NCI-H2196 treated with DMSO at 0.1 percent for 48 hours (cell line): ENCODE measurements at regions not wholly inside any gene's neighbourhood (a gene's known extent, or its start where the extent isn't known, plus 50 kb on each side); places are given as distances from the start of the nearest gene placed in this dataset.
A peak's percentile ranks its signal among the peaks of the same experiment; 100 is the strongest.

ENCODE experiments used
- DNase-seq: peaks from one replicate; lab custom pipeline; 2025; ENCODE audit not compliant: unreplicated experiment; lab: John Stamatoyannopoulos, UW

DNA sequence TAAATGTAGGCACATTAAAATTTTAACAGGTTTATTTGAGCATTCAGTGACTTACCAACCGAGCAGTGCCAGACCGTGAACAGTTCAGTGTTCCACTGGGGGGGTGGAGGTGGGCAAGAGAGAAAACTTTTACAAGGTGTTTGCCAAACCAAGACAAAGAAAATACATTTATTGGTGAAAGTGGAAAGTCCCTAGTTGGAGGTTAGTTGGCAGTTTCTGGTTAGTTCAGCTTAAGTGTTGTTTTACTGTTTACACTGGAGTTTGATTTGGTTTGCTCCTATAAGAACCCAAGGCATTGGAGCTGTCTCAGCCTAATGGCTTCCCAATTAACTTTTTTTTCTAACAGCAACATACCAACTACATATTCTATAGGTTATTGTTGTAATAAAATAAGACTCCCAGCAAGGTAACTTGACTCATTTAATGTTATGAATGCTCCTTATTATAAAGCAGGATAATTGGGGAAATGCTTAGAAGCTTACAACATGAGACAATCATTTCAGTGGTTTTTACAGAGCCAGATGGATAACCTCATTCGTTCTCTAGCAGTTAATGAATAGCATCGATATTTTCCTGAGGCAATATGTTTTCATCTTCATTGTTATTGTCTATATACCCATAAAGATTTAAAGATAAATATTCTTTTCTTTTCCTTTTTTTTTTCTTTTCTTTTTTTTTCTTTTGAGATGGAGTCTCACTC, 115.8 kb downstream of the ETNK1 start:
- peak; percentile 40 for DNase-seq

DNA sequence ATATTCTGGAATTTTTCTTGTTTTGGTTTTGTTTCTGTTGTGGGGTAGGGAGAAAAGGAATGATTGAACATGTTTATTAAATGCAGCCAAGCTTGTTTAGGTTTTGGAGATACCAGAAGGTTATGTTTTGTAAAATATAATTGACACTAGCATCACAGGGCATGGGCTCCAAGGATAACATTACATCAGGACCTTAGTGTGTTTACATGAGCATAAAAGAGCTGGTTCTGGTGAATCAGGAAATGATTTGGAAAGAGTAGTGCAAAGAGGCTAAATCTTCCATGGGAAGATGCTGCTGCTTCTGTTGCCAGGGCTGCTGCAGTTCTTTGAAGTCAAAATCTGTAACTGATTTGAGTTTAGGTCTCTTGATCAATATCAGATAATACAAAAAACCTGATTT, 118.7 kb downstream of the ETNK1 start:
- no peak for DNase-seq

DNA sequence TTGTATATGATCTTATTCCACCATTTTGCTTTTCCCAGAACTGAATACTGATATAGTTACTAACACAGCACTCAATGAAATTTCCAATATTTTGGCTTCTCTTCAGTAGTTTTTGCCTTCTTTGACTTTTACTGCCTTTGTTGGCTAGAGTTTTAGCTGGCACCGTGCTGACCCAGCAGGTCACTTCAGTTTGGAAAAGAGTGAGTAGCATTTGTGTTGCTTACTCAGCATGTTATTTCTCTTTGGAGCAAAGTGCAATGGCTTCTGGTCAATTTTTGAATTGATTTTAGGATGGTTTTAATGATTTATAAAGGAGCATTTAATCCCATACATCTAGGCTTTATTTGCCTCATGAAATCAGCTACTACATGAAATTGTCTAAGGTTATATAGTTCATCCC, 119.2 kb downstream of the ETNK1 start:
- DNase-seq, result no peak

DNA sequence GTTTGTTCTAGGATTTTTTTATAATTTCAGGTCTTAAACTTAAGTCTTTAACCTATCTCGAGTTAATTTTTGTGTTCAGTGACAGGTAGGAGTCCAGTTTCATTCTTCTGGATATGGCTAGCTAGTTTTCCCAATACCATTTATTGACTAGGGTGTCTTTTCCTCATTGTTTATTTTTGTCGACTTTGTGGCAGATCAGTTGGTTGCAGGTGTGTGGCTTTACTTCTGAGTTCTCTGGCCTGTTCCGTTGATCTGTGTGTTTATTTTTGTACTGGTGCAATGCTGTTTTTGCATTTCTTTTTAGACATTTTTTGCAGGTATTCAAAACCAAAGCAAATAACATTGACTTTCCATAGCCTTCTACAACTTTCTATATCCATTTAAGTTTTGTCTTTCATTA, 121.7 kb downstream of the ETNK1 start:
- DNase-seq, result no peak

DNA sequence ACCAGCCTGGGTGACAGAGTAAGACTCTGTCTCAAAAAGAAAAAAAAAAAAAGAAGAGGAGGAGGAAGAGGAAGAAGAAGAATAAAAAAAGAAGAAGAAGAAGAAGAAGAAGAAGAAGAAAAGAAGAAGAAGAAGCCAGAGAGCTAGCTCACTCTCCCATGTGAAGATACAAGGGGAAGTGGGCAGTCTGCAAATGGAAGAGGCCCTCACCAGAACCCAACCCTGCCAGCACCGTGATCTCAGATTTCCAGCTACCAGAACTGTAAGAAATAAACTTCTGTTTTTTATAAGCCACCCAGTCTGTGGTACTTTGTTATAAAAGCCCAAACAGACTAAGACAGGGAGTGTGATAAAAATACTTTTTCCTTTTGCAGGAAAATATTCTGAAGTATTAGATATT, 130.7 kb downstream of the ETNK1 start:
- no peak for DNase-seq

DNA sequence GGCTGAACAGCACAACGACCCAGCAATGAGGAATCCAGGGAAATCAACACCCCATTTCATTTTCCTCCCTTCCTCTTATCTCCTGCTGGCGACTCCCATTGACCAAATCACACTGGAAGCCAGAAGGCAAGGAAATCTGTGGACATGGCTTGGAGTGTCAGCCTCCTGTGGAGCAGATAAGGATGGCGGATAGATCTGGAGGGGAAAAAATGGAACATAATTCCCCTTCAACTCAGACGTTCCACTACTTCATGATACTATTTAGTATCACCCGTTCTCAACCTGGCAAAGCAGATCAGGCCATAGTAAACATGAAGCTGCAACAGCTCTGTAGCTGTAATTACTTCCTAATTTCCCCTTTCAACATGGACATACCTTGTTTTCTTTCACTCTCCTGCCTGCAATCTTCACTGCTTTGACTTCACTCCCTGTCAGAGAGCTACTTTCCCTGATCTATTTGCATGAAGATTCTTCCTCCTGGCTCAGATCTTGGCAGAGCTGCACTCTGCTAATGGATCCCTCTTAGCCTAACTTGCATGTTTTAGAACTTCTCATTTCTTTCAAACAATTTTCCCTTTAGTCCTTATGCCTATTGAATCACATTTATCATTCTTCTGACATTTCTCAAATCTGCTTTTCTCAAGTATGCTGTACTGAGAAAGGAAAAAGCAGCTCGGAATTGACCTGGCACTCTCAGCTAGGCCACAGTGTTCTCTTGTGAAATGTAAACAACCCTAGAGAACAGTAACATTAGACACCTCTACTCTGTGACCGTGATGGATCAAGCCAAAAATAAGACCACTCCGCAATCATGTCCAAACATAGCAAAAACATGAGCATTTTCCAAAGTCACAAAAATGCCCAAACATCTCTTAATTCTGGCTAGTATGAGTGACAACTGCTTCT, 135.1 kb downstream of the ETNK1 start:
- no peak for DNase-seq

DNA sequence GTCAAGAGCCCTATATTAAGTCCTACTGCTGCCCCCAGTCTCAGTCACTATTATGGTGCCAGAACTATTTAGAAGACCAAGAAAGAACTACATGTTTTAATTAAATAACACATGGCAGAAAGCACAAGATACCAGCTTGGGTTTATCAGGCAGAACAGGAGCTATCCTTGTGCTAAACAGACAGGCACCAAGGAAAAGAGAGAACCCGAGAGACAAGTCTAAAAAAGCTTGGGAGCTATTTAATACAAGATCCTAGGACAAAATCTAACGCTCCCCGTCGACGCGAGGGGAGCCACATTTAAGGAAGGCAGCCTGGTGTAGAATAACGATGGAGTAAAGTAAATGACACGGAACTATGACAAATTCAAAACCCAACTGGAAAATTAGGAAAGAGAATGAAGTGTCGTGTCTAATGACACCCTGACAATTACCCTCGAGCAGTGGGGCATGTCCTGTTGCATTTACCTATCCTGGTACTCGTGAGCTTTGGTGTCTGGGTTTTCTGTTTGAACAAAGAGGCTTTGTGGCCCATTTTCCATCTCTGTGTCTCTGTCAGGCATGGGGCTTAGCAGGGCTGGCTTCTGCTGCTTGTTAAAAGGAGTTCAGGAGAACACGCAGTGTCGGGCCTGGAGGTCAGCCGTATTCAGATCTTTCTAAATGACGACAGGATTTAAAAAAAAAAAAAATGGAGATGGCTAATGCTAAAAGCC, 140.6 kb downstream of the ETNK1 start:
- no peak for DNase-seq

DNA sequence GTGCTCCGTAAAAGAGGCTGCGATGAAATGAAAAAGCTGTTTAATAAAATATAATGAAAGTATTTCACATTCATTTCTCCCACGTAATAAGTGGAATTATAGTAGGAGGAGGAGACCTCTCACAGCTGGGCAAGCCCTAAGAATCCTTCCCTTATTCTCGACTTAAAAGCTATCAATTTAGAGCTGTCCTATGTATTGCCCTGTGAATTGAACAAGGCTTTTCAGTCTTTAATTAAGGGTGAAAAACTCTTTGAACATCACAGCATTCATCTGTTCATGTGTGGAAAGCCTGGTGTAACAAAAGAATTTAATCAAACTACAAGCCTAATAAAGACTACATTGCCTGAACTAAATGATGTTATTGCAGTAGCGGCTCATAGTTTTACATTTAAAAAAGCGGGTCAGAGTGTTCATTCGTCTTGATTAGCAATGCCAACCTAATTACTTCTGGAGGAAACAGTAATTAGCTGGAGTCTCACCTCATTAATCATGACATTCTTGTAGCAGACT, 142.0 kb downstream of the ETNK1 start:
- DNase-seq, result no peak

DNA sequence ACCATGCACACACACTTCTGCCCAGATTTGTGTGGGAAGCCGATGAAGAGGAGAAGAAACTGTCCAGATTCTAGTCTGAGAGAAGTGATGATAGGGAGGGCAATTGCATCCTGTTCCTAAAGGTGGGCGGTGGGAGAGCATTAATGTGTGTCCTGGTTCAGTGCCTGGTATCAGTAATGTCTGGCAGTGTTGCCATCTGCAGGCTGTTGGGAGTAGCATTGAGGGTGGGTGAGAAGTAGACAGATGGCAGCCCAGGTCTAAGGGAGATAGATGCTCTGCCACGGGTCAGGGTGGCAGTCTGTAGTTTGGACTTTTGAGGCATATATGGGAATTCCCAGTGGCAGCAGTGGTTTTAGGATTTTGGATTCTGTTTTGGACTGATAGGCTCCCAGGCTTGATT, 156.4 kb downstream of the ETNK1 start:
- no peak for DNase-seq

DNA sequence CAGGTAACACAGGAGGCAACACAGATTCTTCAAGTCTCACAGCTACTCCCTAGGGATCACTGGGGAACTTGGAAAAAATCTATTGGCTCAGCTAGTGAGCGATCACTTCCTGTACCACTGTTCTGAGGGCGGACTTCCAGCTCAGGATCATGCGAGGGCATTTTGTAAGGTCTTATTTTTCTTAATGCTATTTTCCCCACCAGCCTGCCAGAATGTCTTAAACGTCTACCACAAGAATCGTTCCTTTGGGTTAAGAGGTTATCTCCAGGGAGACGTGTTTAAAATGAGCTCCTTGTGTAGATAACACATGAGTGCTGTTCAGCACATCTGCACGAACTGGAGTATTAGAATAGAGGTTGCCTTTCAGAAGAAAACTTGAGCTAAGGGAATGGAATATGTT, 162.6 kb downstream of the ETNK1 start:
- DNase-seq, result no peak

DNA sequence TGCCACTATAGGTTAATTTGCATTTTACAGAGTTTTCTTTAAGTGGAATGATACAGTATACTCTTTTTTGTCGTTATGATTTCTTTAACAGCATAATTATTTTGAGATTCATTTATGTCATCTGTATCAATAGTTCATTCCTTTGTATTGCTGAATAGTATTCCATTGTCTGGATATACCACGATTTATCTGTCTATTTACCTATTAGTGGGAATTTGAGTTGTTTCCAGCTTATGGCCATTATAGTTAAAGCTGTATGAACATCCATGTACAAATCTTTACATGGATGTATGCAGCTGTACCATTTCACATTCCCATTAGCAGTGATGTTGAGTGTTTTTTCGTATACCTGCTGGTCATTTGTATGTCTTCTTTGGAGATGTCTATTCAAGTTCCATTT, 163.9 kb downstream of the ETNK1 start:
- no peak for DNase-seq

DNA sequence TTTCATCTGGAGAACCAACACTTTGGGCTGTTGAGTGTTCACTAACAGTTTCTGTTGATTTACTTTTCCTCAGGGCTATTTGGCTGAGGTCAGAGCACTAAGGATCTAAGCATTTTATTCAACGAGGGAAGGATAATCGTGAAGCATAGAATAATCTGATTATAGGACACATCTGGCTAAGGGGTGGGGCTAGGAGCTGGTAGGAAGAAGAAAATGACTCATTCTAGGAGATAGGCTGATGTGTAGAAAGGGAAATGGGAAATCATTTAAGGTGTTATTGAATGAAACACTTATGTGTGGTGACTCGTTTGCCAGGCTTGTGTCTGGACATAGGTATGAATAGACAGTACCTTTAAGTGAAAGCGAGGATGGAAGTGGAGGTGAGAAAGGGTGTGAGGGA, 167.2 kb downstream of the ETNK1 start:
- DNase-seq, result no peak

DNA sequence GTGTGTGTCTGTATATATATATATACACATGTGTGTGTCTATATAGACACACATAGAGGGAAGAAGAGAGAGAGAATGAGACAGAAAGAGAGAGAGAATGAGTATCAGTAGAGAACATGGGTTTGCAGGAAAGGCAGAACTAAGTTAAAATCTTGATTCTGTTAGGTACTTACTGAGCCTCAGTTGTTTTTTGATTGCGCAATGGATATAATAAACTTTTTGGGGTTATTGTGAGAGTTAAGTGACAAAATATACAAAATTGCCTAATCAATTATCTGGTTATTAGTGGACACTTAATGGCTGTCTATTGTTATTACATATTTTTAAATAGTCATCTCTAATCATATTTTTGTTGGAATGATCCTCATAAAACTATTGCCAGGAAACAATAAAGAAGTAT, 169.0 kb downstream of the ETNK1 start:
- no peak for DNase-seq

DNA sequence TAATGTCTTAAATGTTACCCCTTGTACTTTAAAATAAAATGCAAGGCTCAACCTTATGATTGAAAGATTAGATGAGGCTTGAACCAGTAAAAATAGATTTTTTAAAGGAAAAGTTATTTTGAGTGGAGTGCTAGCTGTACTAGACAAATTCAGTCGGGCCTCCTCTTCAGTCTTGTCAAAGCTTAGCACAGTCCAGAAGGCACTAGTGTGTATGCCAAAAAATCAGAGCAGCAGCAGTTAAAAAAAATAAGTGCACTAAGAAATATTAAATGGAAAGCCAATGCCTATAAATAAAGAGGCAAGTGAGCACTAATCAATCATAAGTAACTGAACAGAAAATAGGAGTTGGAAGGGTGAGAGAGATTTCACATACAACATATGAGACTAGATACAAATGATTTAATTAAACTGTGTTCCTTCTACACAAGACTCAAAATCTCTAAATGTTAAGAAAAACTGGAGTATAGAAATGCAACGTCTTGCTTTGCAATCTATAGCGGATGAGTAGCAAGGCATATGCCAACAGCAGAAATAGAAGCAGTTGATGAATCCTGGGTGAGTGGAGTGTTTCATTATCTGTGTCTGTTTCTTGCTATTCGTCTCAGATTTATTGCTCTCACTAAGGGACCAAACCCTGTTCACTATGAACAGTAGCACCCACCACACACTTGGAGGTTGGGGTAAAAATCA, 172.1 kb downstream of the ETNK1 start:
- DNase-seq, result no peak

DNA sequence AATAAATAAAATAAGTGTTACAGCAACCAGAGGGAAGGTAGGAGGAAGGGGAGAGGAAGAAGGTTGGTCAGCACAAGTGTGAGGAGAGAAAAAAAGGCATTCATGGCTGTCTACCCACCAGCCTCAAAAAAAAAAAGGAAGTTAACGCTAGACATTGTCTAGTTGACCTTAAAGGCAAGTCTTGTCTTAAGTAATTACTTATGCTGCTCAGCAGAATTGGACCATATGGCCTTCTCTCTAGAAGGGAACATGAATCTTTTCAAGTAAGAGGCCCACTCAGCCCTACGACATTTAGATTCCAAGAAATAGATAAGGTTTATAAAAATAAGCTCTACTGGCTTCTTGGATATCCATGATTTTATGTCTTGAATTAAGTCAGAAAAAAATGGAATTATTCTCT, 172.7 kb downstream of the ETNK1 start:
- no peak for DNase-seq

DNA sequence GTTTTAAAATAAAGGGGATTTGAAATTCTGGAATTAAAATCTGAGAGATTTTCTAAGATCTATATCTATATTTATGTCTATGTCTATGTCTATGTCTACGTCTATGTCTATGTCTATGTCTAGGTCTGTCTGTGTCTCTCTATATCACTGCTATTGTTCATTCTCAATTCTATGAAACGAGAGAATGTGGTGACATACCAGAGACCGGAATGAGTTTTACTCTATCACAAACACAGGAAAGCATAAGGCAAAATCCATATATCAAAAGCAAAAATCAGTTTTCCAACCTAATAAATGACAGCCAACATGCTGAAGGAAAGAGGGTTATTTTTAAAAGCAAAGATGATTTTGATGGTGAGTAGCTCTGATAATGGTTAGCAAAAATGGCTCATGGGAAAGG, 173.1 kb downstream of the ETNK1 start:
- DNase-seq, result no peak

DNA sequence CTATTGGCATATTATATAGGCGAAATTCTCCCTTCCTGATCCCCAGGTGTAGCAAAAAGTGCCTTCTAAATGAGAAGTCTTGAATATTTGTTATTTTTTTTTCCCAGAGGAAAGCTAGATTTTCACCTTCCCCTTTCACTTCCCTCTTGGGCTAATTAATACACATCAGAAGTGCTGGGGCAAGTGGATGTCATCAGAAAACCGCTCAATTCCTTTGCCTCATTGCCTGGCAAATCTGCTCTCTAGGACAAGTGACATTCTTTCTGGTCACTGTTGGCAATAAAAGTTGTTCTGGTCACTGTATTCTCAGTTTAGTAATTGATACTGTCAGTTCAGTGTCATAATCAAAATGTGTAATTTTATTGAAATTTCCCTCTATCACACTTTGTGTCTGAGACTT, 174.5 kb downstream of the ETNK1 start:
- no peak for DNase-seq

DNA sequence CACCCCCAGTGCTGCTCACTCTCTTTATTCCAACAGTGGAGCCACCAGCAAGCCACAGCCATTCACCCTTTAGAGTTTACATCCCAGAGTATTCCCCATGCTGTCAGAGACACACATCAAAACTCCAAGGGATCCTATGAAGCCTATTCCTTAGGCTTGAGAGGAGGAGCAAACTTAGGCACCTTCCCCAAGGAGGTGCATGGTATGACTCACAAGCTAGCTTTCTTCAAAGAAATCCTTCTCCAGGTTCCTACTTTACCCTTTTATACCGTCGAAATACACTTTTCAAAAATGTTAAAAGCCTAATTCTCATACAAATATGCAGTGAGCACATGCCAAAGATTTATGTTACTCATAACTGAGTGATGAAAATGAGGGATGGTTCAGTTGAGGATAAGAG, 175.4 kb downstream of the ETNK1 start:
- no peak for DNase-seq

DNA sequence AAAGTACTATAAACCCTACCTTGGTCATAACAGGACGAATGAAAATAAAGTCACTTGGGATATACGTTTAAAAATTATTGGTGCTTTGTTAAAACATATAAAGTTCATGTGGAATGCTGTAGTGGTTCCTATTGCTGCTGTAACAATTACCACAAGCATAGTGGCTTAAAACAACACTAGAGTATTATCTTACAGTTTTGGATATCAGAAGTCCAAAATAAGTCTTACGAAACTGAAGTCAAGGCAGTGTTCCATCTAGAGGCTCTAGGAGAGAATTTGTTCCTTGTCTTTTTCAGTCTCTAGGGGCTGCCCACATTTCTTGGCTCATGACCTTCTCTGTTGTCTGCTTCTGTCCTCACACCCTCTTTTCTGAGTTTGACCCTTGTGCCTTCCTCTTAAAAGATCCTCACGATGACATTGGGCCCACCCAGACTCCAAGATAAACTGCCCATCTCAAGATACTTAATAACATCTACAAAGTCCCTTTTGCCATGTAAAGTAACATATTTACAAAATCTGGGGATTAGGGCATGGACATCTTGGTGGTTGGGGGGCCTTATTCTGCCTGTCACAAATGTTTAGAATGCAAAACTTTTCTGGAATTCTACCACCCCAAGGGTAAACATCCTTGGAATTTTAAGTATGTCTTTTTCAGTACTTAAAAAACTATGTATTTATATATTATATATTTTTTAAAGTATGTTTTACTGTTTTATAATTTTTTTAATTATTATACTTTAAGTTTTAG, 178.1 kb downstream of the ETNK1 start:
- DNase-seq, result no peak

DNA sequence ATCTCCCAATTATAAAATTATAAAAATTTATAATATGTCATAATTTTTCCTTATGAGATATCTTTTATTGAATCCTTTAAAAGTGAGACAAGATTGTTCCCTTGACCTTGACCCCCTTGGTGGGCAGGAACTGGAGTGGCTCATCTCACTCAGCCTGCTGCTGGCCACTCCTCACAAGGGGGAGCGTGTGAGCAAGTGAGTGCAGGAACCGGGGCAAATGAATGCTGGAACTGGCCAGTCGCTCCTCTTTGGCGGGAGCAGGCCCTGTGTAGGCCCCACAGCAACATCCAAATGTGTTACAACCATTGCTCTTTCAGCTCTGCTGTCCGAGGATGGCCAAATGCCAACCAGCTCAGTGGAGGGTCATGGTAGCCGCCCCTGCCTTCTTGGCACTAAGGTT, 178.8 kb downstream of the ETNK1 start:
- DNase-seq, result no peak
